NCI-H446 treated with DMSO at 0.1 percent for 48 hours (cell line): ENCODE measurements at regions not wholly inside any gene's neighbourhood (a gene's known extent, or its start where the extent isn't known, plus 50 kb on each side); places are given as distances from the start of the nearest gene placed in this dataset.

Experiments used
- DNase-seq: peaks from one replicate; lab custom pipeline; 2025; lab: John Stamatoyannopoulos, UW

GRCh38 chr2:201968476-201968875 is 65.2 kb upstream of the FZD7 start:
- no peak for DNase-seq

- DNase-seq: no peak
These were observed 64.3 kb upstream of the FZD7 start for GRCh38 chr2:201969241-201969937.

GRCh38 chr2:201969938-201970785 is 63.5 kb upstream of the FZD7 start:
- no peak for DNase-seq

- no peak for DNase-seq
These were observed 62.9 kb upstream of the FZD7 start for GRCh38 chr2:201970786-201971108.

- peak; percentile 89 for DNase-seq
These were observed 62.0 kb upstream of the FZD7 start for GRCh38 chr2:201971531-201972228.

GRCh38 chr2:201972621-201973255 is 60.9 kb upstream of the FZD7 start:
- no peak for DNase-seq

- no peak for DNase-seq
These were observed 60.2 kb upstream of the FZD7 start for GRCh38 chr2:201973305-201973928.

- DNase-seq: no peak
These were observed 59.2 kb upstream of the FZD7 start for GRCh38 chr2:201974171-201975100.

GRCh38 chr2:201975434-201975833 is 58.2 kb upstream of the FZD7 start:
- DNase-seq: no peak

GRCh38 chr2:201975964-201976612 is 57.6 kb upstream of the FZD7 start:
- DNase-seq: no peak

GRCh38 chr2:201977651-201978050 is 56.0 kb upstream of the FZD7 start:
- DNase-seq: no peak

- DNase-seq: no peak
These were observed 55.3 kb upstream of the FZD7 start for GRCh38 chr2:201978333-201978732.

GRCh38 chr2:201978986-201979385 is 54.7 kb upstream of the FZD7 start:
- peak; percentile 92 for DNase-seq

- no peak for DNase-seq
These were observed 53.2 kb upstream of the FZD7 start for GRCh38 chr2:201980389-201980821.

- DNase-seq: no peak
These were observed 52.7 kb upstream of the FZD7 start for GRCh38 chr2:201980946-201981345.

- DNase-seq: no peak
These were observed 50.5 kb upstream of the FZD7 start for GRCh38 chr2:201983174-201983573.

GRCh38 chr2:201983800-201984199 is 49.9 kb upstream of the FZD7 start:
- no peak for DNase-seq
